LNCAP (cell line): ENCODE measurements at regions not wholly inside any gene's neighbourhood (a gene's known extent, or its start where the extent isn't known, plus 50 kb on each side); places are given as distances from the start of the nearest gene placed in this dataset.

Source experiments
- CTCF ChIP-seq: fragments of 450-650 bp; IDR thresholded peaks from 2 replicates; pipeline ENCODE4 v1.5.1; 2017; ENCODE audit warnings: mild to moderate bottlenecking

DNA sequence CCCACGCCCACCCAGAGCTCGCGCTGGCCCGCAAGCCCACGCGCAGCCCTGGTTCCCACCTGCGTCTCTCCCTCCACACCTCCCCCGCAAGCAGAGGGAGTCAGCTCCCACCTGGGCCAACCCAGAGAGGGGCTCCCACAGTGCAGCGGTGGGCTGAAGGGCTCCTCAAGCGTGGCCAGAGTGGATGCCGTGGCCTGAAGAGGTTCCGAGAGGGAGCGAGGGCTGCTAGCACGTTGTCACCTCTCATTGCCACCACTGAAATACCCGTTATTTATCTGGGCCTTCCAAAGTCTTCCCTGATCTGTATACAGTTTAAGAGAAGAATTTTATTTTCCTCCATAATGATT lies 88.3 kb upstream of the MYLIP start:
- no peak for TF ChIP-seq CTCF

- TF ChIP-seq CTCF = no peak
Measured at GRCh38 chr6:16038938-16039337, 89.9 kb upstream of the MYLIP start.

DNA sequence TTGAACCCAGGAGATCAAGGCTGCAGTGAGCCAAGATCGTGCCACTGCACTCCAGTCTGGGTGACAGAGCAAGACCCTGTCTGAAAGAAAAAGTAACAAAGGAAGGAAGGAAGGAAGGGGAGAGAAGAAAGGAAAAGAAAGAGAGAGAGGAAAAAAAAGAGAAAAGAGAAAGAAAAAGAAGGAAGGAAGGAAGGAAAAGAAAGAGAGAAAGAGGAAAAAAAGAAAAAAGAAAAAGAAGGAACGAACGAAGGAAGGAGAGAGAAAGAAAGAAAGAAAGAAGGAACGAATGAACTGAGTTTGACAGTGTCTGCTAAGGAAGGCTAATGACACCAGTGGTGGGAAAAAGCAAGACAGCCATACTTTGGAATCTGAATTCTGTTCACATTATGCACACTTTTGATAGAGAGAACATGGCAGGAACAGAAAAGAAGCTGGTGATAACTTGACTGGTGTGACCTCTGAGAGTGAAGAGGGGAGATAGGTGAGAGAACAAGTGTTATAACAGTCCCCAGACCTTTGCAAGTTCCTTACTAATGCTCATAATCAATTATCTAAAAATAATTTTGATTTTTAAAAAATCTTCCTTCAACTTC lies 93.3 kb upstream of the MYLIP start:
- no peak for TF ChIP-seq CTCF

GRCh38 chr6:16033214-16033613 lies 95.7 kb upstream of the MYLIP start:
- TF ChIP-seq CTCF = no peak

DNA sequence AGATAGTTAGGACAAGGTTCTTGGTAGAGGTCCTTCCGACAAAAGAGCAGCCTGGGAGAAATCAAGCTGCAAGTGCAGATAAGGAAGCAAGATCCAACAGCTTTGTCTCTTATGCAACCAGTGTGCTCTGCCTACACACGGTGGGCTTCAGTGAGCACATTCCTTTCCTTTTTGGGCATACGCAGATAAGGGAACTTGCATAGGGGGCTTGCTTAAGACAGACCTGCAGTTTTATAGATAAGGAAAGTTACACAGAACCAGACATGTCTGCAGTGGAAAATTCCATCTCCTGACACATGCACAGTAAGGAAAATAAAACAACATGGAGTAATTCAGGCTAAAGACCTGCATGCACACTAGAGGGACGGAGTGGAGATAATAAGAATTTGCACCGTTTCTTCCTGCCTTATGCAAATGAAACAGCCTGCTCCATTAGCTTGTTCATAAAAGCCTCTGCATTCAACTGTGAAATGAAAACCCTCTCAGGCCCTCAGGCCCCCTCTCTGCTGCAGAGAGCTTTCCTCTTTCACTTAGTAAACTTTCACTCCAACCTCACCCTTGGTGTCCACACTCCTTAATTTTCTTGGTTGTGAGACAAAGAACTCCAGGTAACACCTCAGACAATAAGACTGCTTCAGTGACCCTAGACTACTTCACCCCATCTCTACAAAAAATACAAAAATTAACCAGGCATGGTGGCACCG lies 97.5 kb upstream of the MYLIP start:
- no peak for TF ChIP-seq CTCF

DNA sequence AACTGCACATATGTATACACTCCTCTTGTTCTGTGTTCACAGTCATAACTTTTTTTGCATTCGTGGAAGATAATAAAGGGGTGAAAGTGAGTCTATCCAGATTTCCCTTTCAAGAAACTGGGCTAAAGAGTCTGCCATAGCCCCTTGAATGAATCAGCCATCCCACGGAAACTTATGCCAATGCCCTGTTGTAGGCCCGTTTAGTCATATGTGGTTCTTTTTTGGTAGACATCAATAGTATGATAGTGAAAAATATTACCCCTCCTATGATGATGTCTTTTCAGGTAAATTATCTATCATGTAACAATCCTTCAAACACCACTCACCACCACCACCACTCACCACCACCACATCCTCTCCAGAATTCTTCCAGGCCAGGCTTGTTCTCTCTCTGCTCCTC lies 99.9 kb upstream of the MYLIP start:
- no peak for TF ChIP-seq CTCF

DNA sequence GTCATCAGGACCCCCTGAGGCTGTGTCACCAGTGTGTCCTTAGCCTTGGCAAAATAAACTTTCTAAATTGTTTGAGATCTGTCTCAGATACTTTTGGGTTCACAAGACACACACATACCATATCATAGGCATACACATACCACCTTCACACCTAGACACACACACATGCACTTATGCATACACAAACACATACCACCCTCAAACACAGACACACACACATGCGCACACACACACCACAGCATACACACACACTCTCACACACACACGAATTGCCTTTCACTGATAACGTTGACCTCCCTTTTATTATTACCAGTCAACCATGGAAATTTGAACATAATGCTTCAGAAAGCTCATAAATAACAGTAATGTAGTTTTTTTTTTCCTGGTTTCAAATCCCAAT lies 108.6 kb upstream of the MYLIP start:
- no peak for TF ChIP-seq CTCF

- no peak for TF ChIP-seq CTCF
Measured at GRCh38 chr6:16019462-16019861, 109.4 kb upstream of the MYLIP start.
